ENCODE measurements at regions not wholly inside any gene's neighbourhood (a gene's known extent, or its start where the extent isn't known, plus 50 kb on each side); places are given as distances from the start of the nearest gene placed in this dataset.

DNA sequence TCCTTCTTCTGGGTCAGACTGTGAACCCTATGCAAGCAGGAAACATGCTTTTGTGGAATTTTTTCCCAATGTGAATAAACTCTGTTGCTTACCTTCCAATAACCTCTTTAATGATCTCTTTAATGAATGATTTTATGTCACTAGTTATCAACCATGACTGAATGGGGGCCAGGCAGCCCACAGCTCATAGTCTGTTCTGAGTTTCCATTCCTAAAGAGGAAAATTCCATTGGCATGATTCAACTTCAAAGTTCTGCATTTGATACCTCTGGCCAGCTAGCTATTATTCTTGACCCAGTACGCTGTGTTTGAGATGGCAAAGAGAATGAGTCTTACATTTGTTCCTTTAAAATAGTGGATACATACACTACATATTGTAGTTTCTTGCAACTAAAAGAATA is 867.8 kb upstream of the CELF2 start:
- TF ChIP-seq POLR2A (IDR thresholded peaks at IDR 0.05) (no peak), POLR2AphosphoS5 (IDR thresholded peaks at IDR 0.05) (no peak)
- TF ChIP-seq, protein P1, sequence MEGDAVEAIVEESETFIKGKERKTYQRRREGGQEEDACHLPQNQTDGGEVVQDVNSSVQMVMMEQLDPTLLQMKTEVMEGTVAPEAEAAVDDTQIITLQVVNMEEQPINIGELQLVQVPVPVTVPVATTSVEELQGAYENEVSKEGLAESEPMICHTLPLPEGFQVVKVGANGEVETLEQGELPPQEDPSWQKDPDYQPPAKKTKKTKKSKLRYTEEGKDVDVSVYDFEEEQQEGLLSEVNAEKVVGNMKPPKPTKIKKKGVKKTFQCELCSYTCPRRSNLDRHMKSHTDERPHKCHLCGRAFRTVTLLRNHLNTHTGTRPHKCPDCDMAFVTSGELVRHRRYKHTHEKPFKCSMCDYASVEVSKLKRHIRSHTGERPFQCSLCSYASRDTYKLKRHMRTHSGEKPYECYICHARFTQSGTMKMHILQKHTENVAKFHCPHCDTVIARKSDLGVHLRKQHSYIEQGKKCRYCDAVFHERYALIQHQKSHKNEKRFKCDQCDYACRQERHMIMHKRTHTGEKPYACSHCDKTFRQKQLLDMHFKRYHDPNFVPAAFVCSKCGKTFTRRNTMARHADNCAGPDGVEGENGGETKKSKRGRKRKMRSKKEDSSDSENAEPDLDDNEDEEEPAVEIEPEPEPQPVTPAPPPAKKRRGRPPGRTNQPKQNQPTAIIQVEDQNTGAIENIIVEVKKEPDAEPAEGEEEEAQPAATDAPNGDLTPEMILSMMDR (IDR thresholded peaks at IDR 0.05): no peak
